ENCODE measurements at regions not wholly inside any gene's neighbourhood (a gene's known extent, or its start where the extent isn't known, plus 50 kb on each side); places are given as distances from the start of the nearest gene placed in this dataset.

GRCh38 chr1:203944651-203945404 lies 83.4 kb downstream of the SNRPE start:
- no peak overlapping the region for H2BK15ac ChIP-seq (ENCODE audit: low read length)
- H3K4me2 ChIP-seq (ENCODE audit: insufficient read depth in 1 of 2, low read depth in 2 of 2, low read length in 2 of 2) = no peak overlapping the region
- no peaks in the 10 kb centered on the region for H3K23me2 ChIP-seq (ENCODE audit: low read depth, low read length)
- no peaks in the 10 kb centered on the region for H3K79me2 ChIP-seq (ENCODE audit: control insufficient read depth in 1 of 2, insufficient read depth in 2 of 2, low read length in 2 of 2)
- H4K5ac ChIP-seq (ENCODE audit: insufficient read length, low read depth, low read length) = no peak overlapping the region
- H2BK12ac ChIP-seq (ENCODE audit: low read depth, low read length) = no peak overlapping the region
- H3K23ac ChIP-seq (ENCODE audit: insufficient read length) = no peak overlapping the region
- H3K14ac ChIP-seq (ENCODE audit: insufficient read length) = no peak overlapping the region
- H4K8ac ChIP-seq (ENCODE audit: extremely low read depth, insufficient read depth, low read length) = no peak overlapping the region
- H3K56ac ChIP-seq (replicated peaks; ENCODE audit: insufficient read length, low read depth, low read length) = no peak overlapping the region
- H2BK5ac ChIP-seq (ENCODE audit: low read depth, low read length) = no peak overlapping the region
- no peaks in the 10 kb centered on the region for H3K36me3 ChIP-seq (ENCODE audit: control insufficient read depth in 2 of 4, insufficient read depth in 4 of 4, low read length in 3 of 4)
- H3K27ac ChIP-seq (ENCODE audit: low read depth, low read length) = no peak overlapping the region
- no peaks in the 10 kb centered on the region for H3K79me1 ChIP-seq (ENCODE audit: low read depth, low read length)
- H3K4me1 ChIP-seq (replicated peaks in 1 of 4; ENCODE audit: control insufficient read depth in 3 of 4, insufficient read depth in 4 of 4, low read length in 3 of 4) = no peaks in the 10 kb centered on the region
- no peak overlapping the region for H3K18ac ChIP-seq (ENCODE audit: extremely low read depth, low read length)
- H2AK5ac ChIP-seq (ENCODE audit: low read depth, low read length) = no peak overlapping the region
- no peak overlapping the region for H4K91ac ChIP-seq (replicated peaks; ENCODE audit: insufficient read length, low read length)
- H2BK20ac ChIP-seq (ENCODE audit: low read length) = no peak overlapping the region
- no peak overlapping the region for H2BK120ac ChIP-seq (replicated peaks; ENCODE audit: low read depth, low read length)
- H4K20me1 ChIP-seq (replicated peaks in 1 of 2; ENCODE audit: control insufficient read depth in 1 of 2, insufficient read depth in 2 of 2, low read length in 2 of 2) = no peaks in the 10 kb centered on the region
- DNase-seq (ENCODE audit: low read depth in 1 of 2, low spot score in 2 of 2) (no peak), FAIRE-seq (no peak)
- 94% methylated on average over 4 of the region's 4 CpGs; no CpG with 5 or more reads in 1 of the 2 experiments for WGBS, 2 experiments (ENCODE audit: extremely low coverage in 1 of 2, insufficient coverage in 1 of 2, insufficient read length in 1 of 2, insufficient replicate concordance in 2 of 2, low coverage in 1 of 2, low lambda C conversion rate in 2 of 2, missing lambda C conversion rate in 1 of 2)
- H2AFZ ChIP-seq (ENCODE audit: low read length) = peak overlapping the region; percentile 65; the same call in 1 of the 2 replicates
- no peaks in the 10 kb centered on the region for H3K27me3 ChIP-seq (replicated peaks in 1 of 4; ENCODE audit: control insufficient read depth in 3 of 4, extremely low read depth in 1 of 4, insufficient read depth in 3 of 4, low read length in 3 of 4)
- H3K9ac ChIP-seq (replicated peaks in 1 of 4; ENCODE audit: extremely low read depth in 1 of 4, low read depth in 3 of 4, low read length in 3 of 4) = no peak overlapping the region
- H3K4ac ChIP-seq (replicated peaks; ENCODE audit: insufficient read length, low read depth, low read length) = no peak overlapping the region
- no peaks in the 10 kb centered on the region for H3K9me3 ChIP-seq (ENCODE audit: insufficient read depth in 2 of 2, low read depth in 1 of 2, low read length in 1 of 2)
- CTCF ChIA-PET (ENCODE audit: partially characterized antibody) = interaction anchor here (1.1 to 1.3 kb wide), 2 partner anchors 58 to 84 kb away, joined by 3 read pairs; no protein-coding TSS in a partner anchor
- TF ChIP-seq TCF12 (IDR thresholded peaks at IDR 0.05; ENCODE audit: low read depth, low read length) (no peak), RBBP5 (IDR thresholded peaks at IDR 0.05; ENCODE audit: borderline replicate concordance, low read depth, low read length) (no peak), POLR2AphosphoS5 (IDR thresholded peaks at IDR 0.05; ENCODE audit: low read depth, low read length) (no peak), POLR2A (IDR thresholded peaks at IDR 0.05; ENCODE audit: control extremely low read depth in 1 of 2, low read depth in 2 of 2, low read length in 2 of 2) (no peak), RXRA (IDR thresholded peaks at IDR 0.05; ENCODE audit: insufficient read depth, low read depth, low read length) (no peak), JUND (IDR thresholded peaks at IDR 0.05; ENCODE audit: low read length) (no peak), SIN3A (conservative IDR thresholded peaks at IDR 0.05 in 1 of 2, IDR thresholded peaks at IDR 0.05 in 1 of 2; ENCODE audit: low read depth in 1 of 2, low read length in 2 of 2) (no peak), EP300 (IDR thresholded peaks at IDR 0.05; ENCODE audit: borderline replicate concordance in 1 of 2, low read depth in 2 of 2, low read length in 2 of 2) (no peak), SP4 (IDR thresholded peaks at IDR 0.05; ENCODE audit: low read length) (no peak), SAP30 (IDR thresholded peaks at IDR 0.05; ENCODE audit: insufficient read depth, insufficient replicate concordance, low read length) (no peak), TBP (IDR thresholded peaks at IDR 0.05; ENCODE audit: low read depth, low read length) (no peak), SP1 (IDR thresholded peaks at IDR 0.05; ENCODE audit: low read depth, low read length) (no peak), SP2 (IDR thresholded peaks at IDR 0.05; ENCODE audit: low read length) (no peak), ZNF274 (IDR thresholded peaks at IDR 0.05; ENCODE audit: borderline replicate concordance, extremely low read depth, low read length) (no peak)
- POLR2A ChIA-PET (ENCODE audit: partially characterized antibody) = interaction anchor here (0.6 to 0.7 kb wide), 2 partner anchors 52 to 134 kb away, joined by 3 to 4 read pairs; no protein-coding TSS in a partner anchor
- H3K4me3 ChIP-seq (ENCODE audit: extremely low read depth in 1 of 4, insufficient read depth in 2 of 4, low read depth in 3 of 4, low read length in 4 of 4) = no peak overlapping the region
